Peyer's patch (tissue), 4 donors: ENCODE measurements at regions not wholly inside any gene's neighbourhood (a gene's known extent, or its start where the extent isn't known, plus 50 kb on each side); places are given as distances from the start of the nearest gene placed in this dataset.

Experiments
- CTCF ChIP-seq, 6 experiments: fragments of 450-650 bp in 4 of 6; fragments of 200-600 bp in 2 of 6; sonication (generic) in 1 of 6; IDR thresholded peaks; one replicate each; pipeline ENCODE4 v1.5.1; 2017 to 2019; ENCODE audit warnings: antibody characterized with exemption in 6 of 6, mild to moderate bottlenecking in 3 of 6, moderate library complexity in 1 of 6
- POLR2A ChIP-seq, 2 donors: fragments of 450-650 bp; IDR thresholded peaks; one replicate each; pipeline ENCODE4 v1.5.1; 2017; ENCODE audit warnings: antibody characterized with exemption in 2 of 2, mild to moderate bottlenecking in 2 of 2, moderate library complexity in 2 of 2

- TF ChIP-seq CTCF (IDR thresholded peaks at IDR 0.05) (no peak), POLR2A (IDR thresholded peaks at IDR 0.05) (no peak)
Measured at GRCh38 chr1:201678264-201679101, 139.6 kb downstream of the NAV1 start.
